Neuronal stem cell (in vitro differentiated cells): ENCODE measurements at regions not wholly inside any gene's neighbourhood (a gene's known extent, or its start where the extent isn't known, plus 50 kb on each side); places are given as distances from the start of the nearest gene placed in this dataset.

Experiments
- DNase-seq: peaks from one replicate; pipeline ENCODE4 v3.0.0-alpha.2; 2013; ENCODE audit warnings: low spot score
- H2AFZ ChIP-seq: one replicate; pipeline ENCODE4 v1.6.1; 2013; ENCODE audit warnings: mild to moderate bottlenecking, low read length, inconsistent platforms
- H2AK5ac ChIP-seq: 2 replicates; pipeline ENCODE4 v1.6.1; 2013; ENCODE audit warnings: low read depth, mild to moderate bottlenecking, inconsistent platforms, low read length, moderate library complexity, mixed read lengths
- H2BK120ac ChIP-seq: 2 replicates; pipeline ENCODE4 v1.6.1; 2013; ENCODE audit warnings: low read depth, mild to moderate bottlenecking, inconsistent platforms, low read length, moderate library complexity, mixed read lengths
- H2BK12ac ChIP-seq: one replicate; pipeline ENCODE4 v1.6.1; 2013; ENCODE audit warnings: low read length, inconsistent platforms
- H2BK15ac ChIP-seq: 2 replicates; pipeline ENCODE4 v1.6.1; 2013; ENCODE audit warnings: mild to moderate bottlenecking, low read length, inconsistent platforms, mixed read lengths
- H2BK5ac ChIP-seq: one replicate; pipeline ENCODE4 v1.6.1; 2013; ENCODE audit warnings: inconsistent platforms, mild to moderate bottlenecking, low read length, moderate library complexity
- H3K14ac ChIP-seq: one replicate; pipeline ENCODE4 v1.6.1; 2013; ENCODE audit warnings: low read length, inconsistent platforms
- H3K18ac ChIP-seq: 2 replicates; pipeline ENCODE4 v1.6.1; 2013; ENCODE audit warnings: low read length, inconsistent platforms
- H3K23ac ChIP-seq: 2 replicates; pipeline ENCODE4 v1.6.1; 2013; ENCODE audit warnings: low read depth, mild to moderate bottlenecking, mixed read lengths, low read length, inconsistent platforms; ENCODE audit not compliant: poor library complexity
- H3K27ac ChIP-seq: replicated peaks from 3 replicates; pipeline ENCODE4 v1.5.1; 2013; ENCODE audit warnings: low read length, inconsistent platforms
- H3K27me3 ChIP-seq, 3 experiments: 2 replicates each; pipeline ENCODE4 v1.6.1; 2013; ENCODE audit warnings: low read length in 3 of 3, mild to moderate bottlenecking in 2 of 3, inconsistent platforms in 1 of 3, low read depth in 1 of 3, mixed read lengths in 1 of 3, moderate library complexity in 1 of 3; ENCODE audit not compliant: control insufficient read depth in 3 of 3, insufficient read depth in 3 of 3
- H3K36me3 ChIP-seq, 2 donors: replicated peaks in 1 of 2; 2 replicates each; pipeline ENCODE4 v1.6.1; 2013; ENCODE audit warnings: low read length in 2 of 2; ENCODE audit not compliant: control insufficient read depth in 2 of 2, insufficient read depth in 2 of 2
- H3K4ac ChIP-seq: 2 replicates; pipeline ENCODE4 v1.6.1; 2013; ENCODE audit warnings: inconsistent platforms, mild to moderate bottlenecking, low read length, moderate library complexity
- H3K4me1 ChIP-seq, 2 donors: 1 replicate in 1 of 2; 2 replicates in 1 of 2; pipeline ENCODE4 v1.6.1; 2013; ENCODE audit warnings: low read length in 2 of 2, low read depth in 1 of 2; ENCODE audit not compliant: control insufficient read depth in 2 of 2, insufficient read depth in 1 of 2
- H3K4me2 ChIP-seq: one replicate; pipeline ENCODE4 v1.6.1; 2013; ENCODE audit warnings: mild to moderate bottlenecking, low read length, inconsistent platforms; ENCODE audit not compliant: insufficient read depth, poor library complexity, severe bottlenecking
- H3K4me3 ChIP-seq, 2 donors: 2 replicates each; pipeline ENCODE4 v1.5.1; 2013; ENCODE audit warnings: low read length in 2 of 2, mild to moderate bottlenecking in 2 of 2, inconsistent platforms in 1 of 2, moderate library complexity in 1 of 2
- H3K79me1 ChIP-seq: one replicate; pipeline ENCODE4 v1.6.1; 2013; ENCODE audit warnings: low read depth, mild to moderate bottlenecking, inconsistent platforms, low read length, moderate library complexity
- H3K9ac ChIP-seq: one replicate; pipeline ENCODE4 v1.6.1; 2013; ENCODE audit warnings: mild to moderate bottlenecking, low read depth, low read length, inconsistent platforms; ENCODE audit not compliant: poor library complexity
- H3K9me3 ChIP-seq, 2 donors: replicated peaks in 1 of 2; 2 replicates each; pipeline versions ENCODE3 to v1.6.1; 2013; ENCODE audit warnings: low read length in 2 of 2, mild to moderate bottlenecking in 2 of 2, inconsistent platforms in 1 of 2, low read depth in 1 of 2, mixed read lengths in 1 of 2, moderate library complexity in 1 of 2; ENCODE audit not compliant: control insufficient read depth in 2 of 2, insufficient read depth in 1 of 2
- H4K8ac ChIP-seq: one replicate; pipeline ENCODE4 v1.6.1; 2013; ENCODE audit warnings: low read depth, mild to moderate bottlenecking, inconsistent platforms, low read length, moderate library complexity
- H4K91ac ChIP-seq: one replicate; pipeline ENCODE4 v1.6.1; 2013; ENCODE audit warnings: low read length, low read depth, mild to moderate bottlenecking, inconsistent platforms; ENCODE audit not compliant: poor library complexity
- WGBS, 2 donors: extraction: QIAGEN DNeasy Blood & Tissue Kit; methylation state at CpG; one replicate each; pipeline ENCODE4 v1.1.7; 2013; ENCODE audit warnings: missing lambda C conversion rate in 2 of 2, mixed read lengths in 1 of 2; ENCODE audit not compliant: insufficient read length in 2 of 2, insufficient replicate concordance in 1 of 2; ENCODE audit errors: extremely low coverage in 2 of 2; 5-methylcytosine and 5-hydroxymethylcytosine counted together

GRCh38 chr2:147568109-147568508 lies 276.7 kb upstream of the ACVR2A start:
- H2AFZ ChIP-seq, result no peak overlapping the region
- peaks cover 0 to 5% of the 10 kb centered on the region in 2 donors for H3K9me3 ChIP-seq
- no peak overlapping the region for H2AK5ac ChIP-seq
- H3K4me1 ChIP-seq, result no peaks in the 10 kb centered on the region
- H3K18ac ChIP-seq, result no peak overlapping the region
- H2BK120ac ChIP-seq, result no peak overlapping the region
- no peak overlapping the region for H3K27ac ChIP-seq
- H3K27me3 ChIP-seq, result no peaks in the 10 kb centered on the region
- H3K23ac ChIP-seq, result no peak overlapping the region
- no peak overlapping the region for H3K4me3 ChIP-seq
- no peaks in the 10 kb centered on the region for H3K36me3 ChIP-seq
- H3K9ac ChIP-seq, result no peak overlapping the region
- no peak overlapping the region for H3K14ac ChIP-seq
- 100% methylated on average over 2 to 3 of the region's 3 CpGs for WGBS, 2 donors
- no peak overlapping the region for H3K4ac ChIP-seq
- DNase-seq, result no peak
- H3K4me2 ChIP-seq, result no peak overlapping the region
- H2BK12ac ChIP-seq, result no peak overlapping the region
- no peak overlapping the region for H4K91ac ChIP-seq
- H2BK15ac ChIP-seq, result no peak overlapping the region
- H2BK5ac ChIP-seq, result no peak overlapping the region
- no peaks in the 10 kb centered on the region for H3K79me1 ChIP-seq
- H4K8ac ChIP-seq, result no peak overlapping the region

GRCh38 chr2:147567136-147567535 lies 277.7 kb upstream of the ACVR2A start:
- H3K36me3 ChIP-seq, result no peaks in the 10 kb centered on the region
- no CpG with 5 or more reads among the region's 2 CpGs for WGBS, 2 donors
- H4K8ac ChIP-seq, result no peak overlapping the region
- H3K9me3 ChIP-seq, result peaks cover 0 to 5% of the 10 kb centered on the region in 2 donors
- H3K4me1 ChIP-seq, result no peaks in the 10 kb centered on the region
- no peak overlapping the region for H3K14ac ChIP-seq
- no peak overlapping the region for H2AK5ac ChIP-seq
- no peak overlapping the region for H3K18ac ChIP-seq
- H3K4me2 ChIP-seq, result no peak overlapping the region
- H2AFZ ChIP-seq, result no peak overlapping the region
- no peak overlapping the region for H3K9ac ChIP-seq
- no peak for DNase-seq
- H2BK12ac ChIP-seq, result no peak overlapping the region
- H2BK120ac ChIP-seq, result no peak overlapping the region
- no peak overlapping the region for H3K27ac ChIP-seq
- no peak overlapping the region for H3K4ac ChIP-seq
- H3K23ac ChIP-seq, result no peak overlapping the region
- H3K27me3 ChIP-seq, result no peaks in the 10 kb centered on the region
- no peaks in the 10 kb centered on the region for H3K79me1 ChIP-seq
- no peak overlapping the region for H3K4me3 ChIP-seq
- no peak overlapping the region for H4K91ac ChIP-seq
- H2BK5ac ChIP-seq, result no peak overlapping the region
- H2BK15ac ChIP-seq, result no peak overlapping the region

- no peak overlapping the region for H4K91ac ChIP-seq
- WGBS, 2 donors, result no CpG with 5 or more reads among the region's 5 CpGs
- H4K8ac ChIP-seq, result no peak overlapping the region
- H3K4ac ChIP-seq, result no peak overlapping the region
- no peak for DNase-seq
- H3K4me2 ChIP-seq, result no peak overlapping the region
- no peak overlapping the region for H3K18ac ChIP-seq
- no peaks in the 10 kb centered on the region for H3K9me3 ChIP-seq
- no peak overlapping the region for H2BK5ac ChIP-seq
- no peak overlapping the region for H3K23ac ChIP-seq
- no peak overlapping the region for H2AK5ac ChIP-seq
- no peak overlapping the region for H2BK15ac ChIP-seq
- no peak overlapping the region for H3K4me3 ChIP-seq
- H3K79me1 ChIP-seq, result no peaks in the 10 kb centered on the region
- peaks cover 0 to 5% of the 10 kb centered on the region in 2 donors for H3K4me1 ChIP-seq
- no peak overlapping the region for H3K9ac ChIP-seq
- no peaks in the 10 kb centered on the region for H3K36me3 ChIP-seq
- no peak overlapping the region for H2BK120ac ChIP-seq
- H3K27me3 ChIP-seq, result no peaks in the 10 kb centered on the region
- no peak overlapping the region for H2BK12ac ChIP-seq
- no peak overlapping the region for H3K27ac ChIP-seq
- no peak overlapping the region for H2AFZ ChIP-seq
- no peak overlapping the region for H3K14ac ChIP-seq
Observed at GRCh38 chr2:147560810-147561535, 283.9 kb upstream of the ACVR2A start.

GRCh38 chr2:147559070-147559725 lies 285.6 kb upstream of the ACVR2A start:
- no CpG with 5 or more reads among the region's 4 CpGs for WGBS, 2 donors
- no peak overlapping the region for H3K18ac ChIP-seq
- no peak overlapping the region for H2BK12ac ChIP-seq

More at GRCh38 chr2:147559070-147559725, 285.6 kb upstream of the ACVR2A start:
- Histone ChIP-seq H3K36me3 (no peaks in the 10 kb centered on the region), H4K8ac (no peak overlapping the region), H3K14ac (no peak overlapping the region), H2BK120ac (no peak overlapping the region), H3K4me2 (no peak overlapping the region), H3K4ac (no peak overlapping the region), H3K9me3 (no peaks in the 10 kb centered on the region), H4K91ac (no peak overlapping the region), H2AK5ac (no peak overlapping the region), H3K79me1 (no peaks in the 10 kb centered on the region), H3K9ac (no peak overlapping the region), H3K4me1 (peaks cover 0 to 20% of the 10 kb centered on the region in 2 donors), H3K27me3 (no peaks in the 10 kb centered on the region), H2AFZ (no peak overlapping the region), H3K27ac (no peak overlapping the region), H3K4me3 (no peak overlapping the region), H2BK5ac (no peak overlapping the region), H3K23ac (no peak overlapping the region), H2BK15ac (no peak overlapping the region)
- no peak for DNase-seq
